SKM-1 treated with dmso at 0.1 percent for 144 hours (cell line): ENCODE measurements at regions not wholly inside any gene's neighbourhood (a gene's known extent, or its start where the extent isn't known, plus 50 kb on each side); places are given as distances from the start of the nearest gene placed in this dataset.
"Not testable (repeated sequence)": the region's sequence is repeated elsewhere in the genome, so short reads cannot be mapped to it uniquely, and the experiment has no call there.

Source experiments
- DNase-seq: peaks from one replicate; lab custom pipeline; 2025; ENCODE audit not compliant: unreplicated experiment; lab: John Stamatoyannopoulos, UW

GRCh38 chr17:5943982-5944381, 126.2 kb upstream of the WSCD1 start:
- DNase-seq, result no peak

- no peak for DNase-seq
Observed at GRCh38 chr17:5947701-5948180, 122.4 kb upstream of the WSCD1 start.

GRCh38 chr17:5948811-5949210, 121.4 kb upstream of the WSCD1 start:
- DNase-seq, result no peak

GRCh38 chr17:5950878-5951277, 119.3 kb upstream of the WSCD1 start:
- DNase-seq, result no peak

GRCh38 chr17:5951912-5952311, 118.3 kb upstream of the WSCD1 start:
- no peak for DNase-seq

- DNase-seq, result no peak
Observed at GRCh38 chr17:5952518-5952917, 117.7 kb upstream of the WSCD1 start.

- no peak for DNase-seq
Observed at GRCh38 chr17:5955764-5956163, 114.4 kb upstream of the WSCD1 start.

- no peak for DNase-seq
Observed at GRCh38 chr17:5958850-5959249, 111.3 kb upstream of the WSCD1 start.

GRCh38 chr17:5962371-5962770, 107.8 kb upstream of the WSCD1 start:
- DNase-seq, result no peak

- DNase-seq, result no peak
Observed at GRCh38 chr17:5971969-5972368, 98.2 kb upstream of the WSCD1 start.

- no peak for DNase-seq
Observed at GRCh38 chr17:5973410-5973809, 96.8 kb upstream of the WSCD1 start.

- DNase-seq, result no peak
Observed at GRCh38 chr17:5975661-5976060, 94.5 kb upstream of the WSCD1 start.

- DNase-seq, result no peak
Observed at GRCh38 chr17:5976251-5976650, 93.9 kb upstream of the WSCD1 start.

- DNase-seq, result no peak
Observed at GRCh38 chr17:5978496-5978895, 91.7 kb upstream of the WSCD1 start.

GRCh38 chr17:5980941-5981340, 89.2 kb upstream of the WSCD1 start:
- no peak for DNase-seq

GRCh38 chr17:5986644-5987043, 83.5 kb upstream of the WSCD1 start:
- DNase-seq, result no peak

GRCh38 chr17:6000426-6000825, 69.8 kb upstream of the WSCD1 start:
- no peak for DNase-seq

GRCh38 chr17:6003221-6003620, 67.0 kb upstream of the WSCD1 start:
- DNase-seq, result not testable (repeated sequence)

- no peak for DNase-seq
Observed at GRCh38 chr17:6005939-6006338, 64.2 kb upstream of the WSCD1 start.

GRCh38 chr17:6011206-6011605, 59.0 kb upstream of the WSCD1 start:
- DNase-seq, result no peak

- DNase-seq, result no peak
Observed at GRCh38 chr17:6018788-6019187, 51.4 kb upstream of the WSCD1 start.

GRCh38 chr17:6019959-6020358, 50.2 kb upstream of the WSCD1 start:
- no peak for DNase-seq

- no peak for DNase-seq
Observed at GRCh38 chr17:6020376-6021010, 49.7 kb upstream of the WSCD1 start.
